ENCODE measurements at regions not wholly inside any gene's neighbourhood (a gene's known extent, or its start where the extent isn't known, plus 50 kb on each side); places are given as distances from the start of the nearest gene placed in this dataset.

DNA sequence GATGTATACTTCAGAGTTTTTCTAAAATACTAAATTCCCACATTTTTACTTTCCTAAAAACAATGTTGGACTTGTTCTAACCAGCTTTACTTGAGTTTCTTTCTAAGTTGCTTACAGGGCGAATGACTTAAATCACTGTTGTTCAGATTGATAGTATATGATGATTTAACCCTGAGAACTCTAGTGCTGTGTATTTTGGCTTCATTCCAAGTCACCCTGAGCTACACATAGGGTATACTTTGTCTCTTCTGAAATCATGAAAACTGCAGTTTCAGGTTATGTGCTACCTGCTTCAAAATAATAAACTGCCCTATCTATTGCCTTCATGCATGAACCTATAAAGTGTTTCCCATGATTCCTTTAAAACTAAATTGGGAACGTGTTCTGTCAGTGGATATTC, 162.5 kb upstream of the PDE3A start:
- no peaks in the 10 kb centered on the region for H3F3A ChIP-seq (ENCODE audit: insufficient read depth, low read length)
- H2AFZ ChIP-seq (ENCODE audit: low read length): no peak overlapping the region
- no peaks in the 10 kb centered on the region for H3K4me1 ChIP-seq (ENCODE audit: low read length)
- no peak overlapping the region for H3K4me2 ChIP-seq (ENCODE audit: low read depth, low read length)
- no peaks in the 10 kb centered on the region for H3K9me3 ChIP-seq (replicated peaks; ENCODE audit: insufficient read depth, low read length)
- no peak overlapping the region for H3K27ac ChIP-seq (ENCODE audit: low read length)
- no peaks in the 10 kb centered on the region for H3K9me2 ChIP-seq (replicated peaks; ENCODE audit: insufficient read depth, low read length)
- no peak overlapping the region for H3K4me3 ChIP-seq (ENCODE audit: low read length)
- no peaks in the 10 kb centered on the region for H3K27me3 ChIP-seq (replicated peaks; ENCODE audit: insufficient read depth, low read length)
- H4K20me1 ChIP-seq (ENCODE audit: insufficient read depth, low read length): no peaks in the 10 kb centered on the region
- H3K9ac ChIP-seq (ENCODE audit: low read length): no peak overlapping the region
- TF ChIP-seq EZH2 (optimal IDR thresholded peaks at IDR 0.05; ENCODE audit: low read depth, low read length) (no peak), EZH2phosphoT487 (IDR thresholded peaks at IDR 0.05; ENCODE audit: low read length) (no peak)
- TF ChIP-seq, protein P1, sequence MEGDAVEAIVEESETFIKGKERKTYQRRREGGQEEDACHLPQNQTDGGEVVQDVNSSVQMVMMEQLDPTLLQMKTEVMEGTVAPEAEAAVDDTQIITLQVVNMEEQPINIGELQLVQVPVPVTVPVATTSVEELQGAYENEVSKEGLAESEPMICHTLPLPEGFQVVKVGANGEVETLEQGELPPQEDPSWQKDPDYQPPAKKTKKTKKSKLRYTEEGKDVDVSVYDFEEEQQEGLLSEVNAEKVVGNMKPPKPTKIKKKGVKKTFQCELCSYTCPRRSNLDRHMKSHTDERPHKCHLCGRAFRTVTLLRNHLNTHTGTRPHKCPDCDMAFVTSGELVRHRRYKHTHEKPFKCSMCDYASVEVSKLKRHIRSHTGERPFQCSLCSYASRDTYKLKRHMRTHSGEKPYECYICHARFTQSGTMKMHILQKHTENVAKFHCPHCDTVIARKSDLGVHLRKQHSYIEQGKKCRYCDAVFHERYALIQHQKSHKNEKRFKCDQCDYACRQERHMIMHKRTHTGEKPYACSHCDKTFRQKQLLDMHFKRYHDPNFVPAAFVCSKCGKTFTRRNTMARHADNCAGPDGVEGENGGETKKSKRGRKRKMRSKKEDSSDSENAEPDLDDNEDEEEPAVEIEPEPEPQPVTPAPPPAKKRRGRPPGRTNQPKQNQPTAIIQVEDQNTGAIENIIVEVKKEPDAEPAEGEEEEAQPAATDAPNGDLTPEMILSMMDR (IDR thresholded peaks at IDR 0.05; ENCODE audit: low read length): no peak
- H3K79me2 ChIP-seq (ENCODE audit: low read length): no peaks in the 10 kb centered on the region
- no peak for DNase-seq
- no peaks in the 10 kb centered on the region for H3K36me3 ChIP-seq (replicated peaks; ENCODE audit: insufficient read depth, low read length)

DNA sequence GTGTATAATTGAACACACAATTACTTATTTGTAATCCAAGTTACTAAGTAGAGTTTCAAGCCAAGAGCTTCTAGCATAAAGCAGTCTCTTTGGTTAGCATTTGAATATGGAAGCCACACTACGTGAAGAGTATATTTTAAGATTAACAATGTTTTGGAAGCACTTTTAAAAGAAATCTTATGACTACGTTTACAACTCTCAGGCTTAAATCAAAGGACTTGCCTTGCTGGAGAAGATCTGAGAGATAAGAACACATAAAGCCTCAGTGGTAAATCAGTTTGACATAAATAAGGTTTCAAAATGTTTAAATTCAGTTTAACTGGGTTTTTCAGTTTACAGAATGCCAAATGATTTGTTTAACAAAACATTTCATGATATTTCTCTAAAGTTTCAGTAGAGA, 161.9 kb upstream of the PDE3A start:
- H4K20me1 ChIP-seq (ENCODE audit: insufficient read depth, low read length): no peaks in the 10 kb centered on the region
- H3K4me1 ChIP-seq (ENCODE audit: low read length): no peaks in the 10 kb centered on the region
- no peak for DNase-seq
- H3K9ac ChIP-seq (ENCODE audit: low read length): no peak overlapping the region
- no peaks in the 10 kb centered on the region for H3K9me3 ChIP-seq (replicated peaks; ENCODE audit: insufficient read depth, low read length)
- no peaks in the 10 kb centered on the region for H3K79me2 ChIP-seq (ENCODE audit: low read length)
- H3K4me2 ChIP-seq (ENCODE audit: low read depth, low read length): no peak overlapping the region
- no peak overlapping the region for H3K27ac ChIP-seq (ENCODE audit: low read length)
- no peak overlapping the region for H2AFZ ChIP-seq (ENCODE audit: low read length)
- TF ChIP-seq, protein P1 (IDR thresholded peaks at IDR 0.05; ENCODE audit: low read length): no peak
- TF ChIP-seq EZH2 (optimal IDR thresholded peaks at IDR 0.05; ENCODE audit: low read depth, low read length) (no peak), EZH2phosphoT487 (IDR thresholded peaks at IDR 0.05; ENCODE audit: low read length) (no peak)
- no peaks in the 10 kb centered on the region for H3K27me3 ChIP-seq (replicated peaks; ENCODE audit: insufficient read depth, low read length)
- H3F3A ChIP-seq (ENCODE audit: insufficient read depth, low read length): no peaks in the 10 kb centered on the region
- H3K4me3 ChIP-seq (ENCODE audit: low read length): no peak overlapping the region
- no peaks in the 10 kb centered on the region for H3K9me2 ChIP-seq (replicated peaks; ENCODE audit: insufficient read depth, low read length)
- no peaks in the 10 kb centered on the region for H3K36me3 ChIP-seq (replicated peaks; ENCODE audit: insufficient read depth, low read length)

DNA sequence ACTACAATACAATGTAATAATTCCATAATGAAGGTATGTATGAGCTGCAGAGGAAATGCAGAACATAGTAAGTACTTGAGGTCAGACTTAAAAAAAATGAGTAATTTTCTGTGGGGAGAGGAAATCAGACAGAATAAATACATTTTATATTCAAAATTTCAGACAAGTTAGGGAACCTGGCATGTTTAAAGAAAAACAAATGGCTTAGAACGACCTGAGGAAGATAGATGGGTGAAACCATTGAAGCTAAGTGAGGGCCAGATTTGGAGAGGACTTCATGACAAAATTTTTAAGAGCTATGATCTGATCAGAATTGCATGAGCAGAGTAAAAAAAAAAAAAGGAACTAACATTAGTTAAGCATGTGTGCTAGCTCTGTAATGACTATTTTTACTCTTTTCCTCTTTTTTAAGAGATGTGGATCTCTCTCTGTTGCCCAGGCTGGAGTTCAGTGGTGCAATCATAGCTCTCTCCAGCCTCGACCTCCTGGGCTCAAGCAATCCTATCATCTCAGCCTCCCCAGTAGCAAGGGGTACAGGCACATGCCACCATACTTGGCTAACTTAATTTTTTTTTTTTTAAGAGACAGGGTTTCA, 157.6 kb upstream of the PDE3A start:
- Histone ChIP-seq H3K27ac (ENCODE audit: low read length) (no peak overlapping the region), H3F3A (ENCODE audit: insufficient read depth, low read length) (no peaks in the 10 kb centered on the region), H3K79me2 (ENCODE audit: low read length) (no peaks in the 10 kb centered on the region), H3K4me3 (ENCODE audit: low read length) (no peak overlapping the region), H3K9me2 (replicated peaks; ENCODE audit: insufficient read depth, low read length) (no peaks in the 10 kb centered on the region), H2AFZ (ENCODE audit: low read length) (no peak overlapping the region), H3K9me3 (replicated peaks; ENCODE audit: insufficient read depth, low read length) (no peaks in the 10 kb centered on the region), H3K9ac (ENCODE audit: low read length) (no peak overlapping the region), H3K4me2 (ENCODE audit: low read depth, low read length) (no peak overlapping the region), H4K20me1 (ENCODE audit: insufficient read depth, low read length) (no peaks in the 10 kb centered on the region), H3K27me3 (replicated peaks; ENCODE audit: insufficient read depth, low read length) (no peaks in the 10 kb centered on the region), H3K36me3 (replicated peaks; ENCODE audit: insufficient read depth, low read length) (no peaks in the 10 kb centered on the region), H3K4me1 (ENCODE audit: low read length) (0 out of 2 replicates have a peak, but pooled peaks cover 3% of the 10 kb centered on the region)
- TF ChIP-seq, protein P1 (IDR thresholded peaks at IDR 0.05; ENCODE audit: low read length): no peak
- TF ChIP-seq EZH2phosphoT487 (IDR thresholded peaks at IDR 0.05; ENCODE audit: low read length): no peak
- TF ChIP-seq EZH2 (optimal IDR thresholded peaks at IDR 0.05; ENCODE audit: low read depth, low read length): no peak
- no peak for DNase-seq
